Amniotic epithelial cell (primary cell): ENCODE measurements at regions not wholly inside any gene's neighbourhood (a gene's known extent, or its start where the extent isn't known, plus 50 kb on each side); places are given as distances from the start of the nearest gene placed in this dataset.
A peak's percentile ranks its signal among the peaks of the same experiment; 100 is the strongest.
"Not testable (repeated sequence)": the region's sequence is repeated elsewhere in the genome, so short reads cannot be mapped to it uniquely, and the experiment has no call there.

ENCODE experiments used
- DNase-seq: peaks from one replicate; pipeline ENCODE4 v3.0.0-alpha.2; 2010; ENCODE audit warnings: low read depth

DNA sequence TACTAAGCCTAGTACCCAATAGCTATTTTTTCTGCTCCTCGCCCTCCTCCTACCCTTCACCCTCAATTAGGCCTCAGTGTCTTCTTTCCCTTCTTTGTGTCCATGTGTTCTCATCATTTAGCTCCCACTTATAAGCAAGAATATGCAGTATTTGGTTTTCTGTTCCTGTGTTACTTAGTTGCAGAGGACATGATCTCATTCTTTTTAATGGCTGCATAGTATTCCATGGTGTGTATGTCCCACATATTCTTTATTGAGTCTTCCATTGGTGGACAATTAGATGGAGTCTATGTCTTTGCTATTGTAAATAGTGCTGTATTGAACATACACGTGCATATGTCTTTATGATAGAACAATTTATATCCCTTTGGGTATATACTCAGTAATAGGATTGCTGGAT lies 106.9 kb upstream of the NR5A2 start:
- no peak for DNase-seq

DNA sequence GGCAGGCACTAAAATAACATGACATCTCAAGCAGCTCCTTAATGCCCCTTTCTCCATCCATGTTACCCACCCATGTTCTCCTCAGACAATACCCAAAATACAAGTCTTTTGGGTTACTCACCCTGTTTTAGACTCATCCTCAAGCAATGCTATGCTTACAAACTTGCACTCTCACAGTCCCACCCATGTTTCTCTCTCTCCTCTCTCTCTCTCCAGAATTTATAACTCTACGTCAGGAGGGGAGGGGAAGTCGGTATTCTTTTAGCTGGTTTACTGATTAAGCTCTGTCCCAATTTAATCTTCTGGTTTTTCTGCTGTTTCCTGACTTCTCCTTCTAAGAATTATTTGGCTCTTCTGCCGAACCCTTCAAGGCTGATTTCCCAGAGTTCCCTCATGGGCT lies 98.0 kb upstream of the NR5A2 start:
- DNase-seq: no peak

DNA sequence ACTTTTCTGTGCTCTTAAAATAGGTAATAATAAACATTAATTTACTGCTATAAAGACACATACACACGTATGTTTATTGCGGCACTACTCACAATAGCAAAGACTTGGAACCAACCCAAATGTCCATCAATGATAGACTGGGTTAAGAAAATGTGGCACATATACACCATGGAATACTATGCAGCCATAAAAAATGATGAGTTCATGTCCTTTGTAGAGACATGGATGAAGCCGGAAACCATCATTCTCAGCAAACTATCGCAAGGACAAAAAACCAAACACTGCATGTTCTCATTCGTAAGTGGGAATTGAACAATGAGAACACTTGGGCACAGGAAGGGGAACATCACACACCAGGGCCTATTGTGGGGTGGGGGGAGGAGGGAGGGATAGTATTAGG lies 97.4 kb upstream of the NR5A2 start:
- DNase-seq: not testable (repeated sequence)

DNA sequence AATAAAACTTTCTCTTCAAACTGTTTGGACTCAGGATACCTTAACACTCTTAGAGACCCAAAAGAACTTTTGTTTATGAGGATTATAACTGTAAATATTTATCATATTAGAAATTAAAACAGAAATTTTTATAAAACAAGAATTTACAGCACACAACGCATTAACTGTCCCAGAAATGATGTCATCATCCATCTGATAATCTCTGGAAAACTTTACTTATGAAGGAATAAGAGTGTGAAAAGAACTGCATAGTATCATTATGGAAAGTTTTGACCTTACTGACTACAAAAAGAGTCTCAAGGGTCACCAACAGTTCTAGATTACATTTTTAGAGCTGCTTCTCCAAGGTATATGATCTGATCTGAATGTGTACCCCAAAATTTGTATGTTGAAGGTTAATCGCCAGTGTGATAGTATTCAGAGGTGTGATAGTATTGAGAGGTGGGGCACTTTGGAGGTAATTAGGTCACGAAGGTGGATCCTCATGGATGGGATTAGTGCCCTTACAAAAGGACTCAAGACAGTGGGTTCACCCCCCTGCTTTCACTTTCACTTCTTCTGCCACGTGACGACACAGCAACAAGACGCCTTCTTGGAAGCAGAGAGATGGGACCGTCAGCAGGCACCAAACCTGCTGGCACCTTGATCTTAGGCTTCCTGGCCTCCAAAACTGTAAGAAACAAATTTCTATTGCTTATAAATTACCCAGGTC lies 95.7 kb upstream of the NR5A2 start:
- peak; percentile 21 for DNase-seq

DNA sequence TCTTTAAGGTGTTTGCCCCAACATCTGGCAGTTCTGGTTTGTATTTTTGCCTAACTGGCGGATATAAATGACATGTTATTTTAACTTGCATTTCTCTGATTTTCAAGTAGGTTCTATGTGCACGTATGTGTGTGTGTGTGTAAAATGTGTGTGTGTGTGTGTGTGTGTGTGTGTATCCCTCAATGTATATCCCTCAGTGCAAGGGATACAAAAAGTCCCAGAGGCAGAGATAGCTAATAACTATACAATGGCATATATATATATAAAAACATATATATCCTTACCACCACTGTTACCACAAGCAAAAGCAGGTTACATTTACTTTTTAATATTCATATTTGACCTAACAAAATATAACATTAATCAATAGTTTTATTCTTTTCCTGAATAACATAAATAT lies 95.0 kb upstream of the NR5A2 start:
- no peak for DNase-seq

DNA sequence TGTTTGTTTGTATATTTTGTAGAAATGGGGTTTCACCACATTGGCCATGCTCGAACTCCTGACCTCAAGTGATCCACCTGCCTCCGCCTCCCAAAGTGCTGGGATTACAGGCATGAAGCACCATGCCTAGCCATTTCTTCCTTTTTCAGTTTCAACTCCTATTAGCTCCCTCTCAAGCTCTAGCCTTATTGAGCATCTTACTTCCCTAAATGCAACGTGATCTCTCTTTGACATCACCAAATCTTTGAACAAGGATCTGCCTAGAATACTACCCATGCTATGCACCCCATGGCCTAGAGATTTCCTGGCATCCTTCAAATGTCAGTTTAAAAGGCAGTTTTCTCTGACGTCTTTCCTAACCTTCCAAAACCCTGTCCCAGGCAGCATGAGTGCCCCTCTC lies 91.1 kb upstream of the NR5A2 start:
- no peak for DNase-seq

DNA sequence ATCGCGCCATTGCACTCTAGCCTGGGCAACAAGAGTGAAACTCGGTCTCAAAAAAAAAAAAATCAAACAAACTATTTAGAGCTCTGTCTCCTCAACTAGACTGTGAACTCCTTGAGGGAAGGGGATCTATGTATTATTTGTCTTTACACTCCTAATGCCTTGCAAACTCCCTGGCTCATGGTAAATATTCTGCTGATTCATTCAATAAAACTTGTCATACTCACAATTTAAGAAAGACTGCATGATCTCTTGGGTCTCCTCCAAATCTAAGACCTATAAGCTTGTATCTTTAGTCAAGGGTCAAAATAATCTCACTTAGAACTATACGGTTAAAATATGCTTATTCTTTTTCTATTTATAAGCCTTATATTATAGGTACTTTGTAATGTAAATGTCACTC lies 90.3 kb upstream of the NR5A2 start:
- no peak for DNase-seq

DNA sequence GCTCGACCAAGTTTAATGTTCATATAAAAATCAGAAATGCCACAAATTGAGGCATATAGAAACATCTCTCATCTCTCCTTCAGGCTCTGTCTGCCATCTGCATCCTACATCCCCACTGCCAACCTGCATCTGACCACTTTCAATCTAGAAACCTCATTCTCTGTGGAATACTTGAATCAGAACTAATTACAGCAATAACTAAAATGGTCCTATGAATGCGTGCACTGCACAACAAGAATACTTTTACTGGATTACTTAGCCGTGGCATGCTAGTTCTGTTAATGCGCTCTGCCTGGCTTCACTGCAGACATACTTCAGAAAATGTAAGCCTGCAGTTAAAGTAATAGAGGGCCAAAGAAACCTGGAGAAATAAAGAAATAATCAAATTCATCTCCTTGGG lies 89.8 kb upstream of the NR5A2 start:
- no peak for DNase-seq

DNA sequence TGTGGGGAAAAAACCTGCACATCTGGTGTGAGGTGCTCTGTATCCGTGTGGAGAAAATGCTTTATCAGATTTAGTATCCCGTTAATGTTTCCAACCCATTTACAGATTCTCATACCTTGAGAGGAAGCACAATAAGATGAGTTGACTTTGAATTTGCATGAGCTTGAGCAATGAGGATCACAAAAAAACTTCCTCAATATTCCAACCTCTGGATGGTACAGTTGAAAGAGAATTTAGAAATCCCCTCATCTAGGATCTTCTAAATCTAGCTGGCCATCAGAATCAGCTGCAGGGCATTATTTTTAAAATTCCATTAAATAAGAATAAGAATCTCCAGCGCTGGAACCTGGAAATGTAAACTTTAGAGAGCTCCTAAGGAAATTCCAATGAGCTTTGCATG lies 82.5 kb upstream of the NR5A2 start:
- no peak for DNase-seq

DNA sequence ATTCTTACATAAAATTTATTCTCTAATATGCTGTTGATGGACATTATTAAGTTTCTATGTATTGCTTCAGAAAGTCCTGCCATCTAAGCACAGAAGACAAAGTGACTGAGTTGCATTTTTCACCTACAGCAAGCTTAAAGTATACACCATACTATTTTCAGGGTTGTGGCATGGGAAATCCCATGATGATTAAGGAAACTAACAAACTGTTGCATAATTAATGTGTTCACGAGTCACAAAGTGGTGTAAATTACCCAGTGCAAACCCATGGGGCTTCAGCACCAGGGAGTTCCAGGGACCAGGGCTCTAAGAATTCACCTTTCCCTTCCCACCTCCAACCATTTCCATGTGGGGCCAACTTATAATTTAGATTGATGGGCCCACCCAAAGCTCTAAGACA lies 81.9 kb upstream of the NR5A2 start:
- DNase-seq: peak; percentile 7

DNA sequence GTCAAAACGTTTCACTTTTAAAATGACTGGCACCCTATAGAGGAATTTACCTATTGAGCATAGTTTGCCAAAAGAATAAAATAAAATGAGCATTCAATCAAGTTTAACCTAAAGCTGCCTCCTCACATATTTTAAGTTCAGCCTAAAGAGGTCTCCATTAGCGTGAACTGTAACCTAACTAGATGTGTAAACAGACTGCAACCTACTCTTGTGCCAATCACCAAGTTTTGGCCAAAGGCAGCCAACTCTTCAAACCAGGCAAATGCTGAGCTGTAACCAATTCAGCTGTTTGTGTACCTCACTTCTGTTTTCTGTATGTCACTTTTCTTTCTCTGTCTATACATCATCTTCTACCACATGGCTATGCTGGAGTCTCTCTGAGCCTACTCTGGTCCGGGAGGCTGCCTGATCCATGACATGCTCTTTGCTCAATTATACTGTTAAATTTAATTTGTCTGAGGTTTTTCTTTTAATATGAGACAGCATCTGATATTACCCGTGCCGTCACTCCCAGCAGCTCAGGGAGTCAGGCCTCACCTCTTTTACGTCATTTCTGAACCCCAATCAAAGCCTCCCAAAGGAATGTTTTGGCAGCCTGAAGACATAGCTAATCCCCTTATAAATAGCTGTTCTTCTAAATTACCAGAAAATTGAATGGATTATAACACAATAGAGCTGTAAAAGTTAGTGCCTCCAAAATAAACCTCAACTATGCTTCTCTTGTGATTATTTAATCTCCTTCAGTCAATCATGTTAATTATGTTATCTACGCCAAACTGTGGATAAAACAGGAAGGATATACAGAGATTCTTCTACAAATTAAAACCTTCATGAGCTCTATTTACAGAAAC lies 81.0 kb upstream of the NR5A2 start:
- DNase-seq: no peak

DNA sequence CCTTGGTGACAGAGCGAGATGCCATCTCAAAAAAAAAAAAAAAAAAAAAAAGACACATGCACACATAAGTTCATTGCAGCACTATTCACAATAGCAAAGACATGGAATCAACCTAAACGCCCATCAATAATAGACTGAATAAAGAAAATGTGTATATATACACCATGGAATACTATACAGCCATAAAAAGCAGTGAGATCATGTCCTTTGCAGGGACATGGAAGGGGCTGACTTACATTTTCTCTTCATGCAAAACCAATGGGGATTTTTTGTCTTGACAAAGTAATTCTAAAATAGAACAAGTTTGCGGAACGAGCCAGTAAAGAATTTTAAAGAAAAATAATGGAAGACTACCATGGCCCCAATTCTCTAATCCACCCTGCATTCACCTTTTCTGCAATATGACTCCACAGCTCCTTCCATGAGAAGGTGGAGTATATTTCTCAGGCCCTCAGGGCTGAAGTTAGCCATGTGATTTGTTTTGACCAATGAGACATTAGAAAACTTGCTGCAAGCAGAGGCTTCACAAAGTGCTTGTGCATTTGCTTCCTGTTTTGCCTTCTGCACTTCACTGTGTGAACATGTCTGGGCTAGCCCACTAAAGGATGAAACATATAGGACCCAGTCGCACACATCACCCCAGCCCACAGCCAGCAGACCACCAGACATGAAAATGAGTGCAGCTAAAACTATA lies 78.8 kb upstream of the NR5A2 start:
- peak; percentile 7 for DNase-seq

DNA sequence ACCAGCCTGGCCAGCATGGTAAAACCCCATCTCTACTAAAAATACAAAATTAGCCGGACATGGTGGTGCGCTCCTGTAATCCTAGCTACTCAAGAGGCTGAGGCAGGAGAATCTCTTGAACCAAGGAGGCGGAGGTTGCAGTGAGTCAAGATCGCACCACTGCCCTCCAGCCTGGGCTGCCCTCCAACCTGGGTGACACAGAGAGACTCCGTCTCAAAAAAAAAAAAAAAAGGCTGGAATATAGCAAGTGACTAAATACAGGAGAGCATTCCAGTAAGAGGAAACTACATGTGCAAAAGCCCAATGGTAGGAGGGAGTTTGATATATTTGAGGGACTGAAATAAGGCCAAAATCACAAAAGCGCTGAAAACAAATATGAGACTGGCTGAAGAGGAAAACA lies 76.5 kb upstream of the NR5A2 start:
- not testable (repeated sequence) for DNase-seq

DNA sequence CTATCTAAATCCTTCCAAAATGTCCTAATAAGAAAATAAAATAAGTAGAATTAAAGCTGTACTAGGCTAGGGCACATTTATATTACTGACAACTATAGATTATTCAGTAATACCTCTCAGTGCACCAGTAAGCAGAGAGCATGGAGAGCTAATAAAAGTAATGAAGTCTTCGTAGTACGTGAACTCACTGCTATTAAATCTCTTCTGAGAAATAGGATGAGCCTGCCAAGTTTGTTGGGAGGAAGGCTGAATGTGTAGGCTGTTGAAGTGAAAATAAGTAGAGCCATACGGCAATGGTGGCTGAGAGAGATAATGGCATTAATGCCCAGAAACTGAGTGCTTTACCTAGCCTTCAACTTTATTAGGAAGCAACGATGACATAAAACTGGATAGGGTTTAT lies 73.9 kb upstream of the NR5A2 start:
- DNase-seq: no peak

DNA sequence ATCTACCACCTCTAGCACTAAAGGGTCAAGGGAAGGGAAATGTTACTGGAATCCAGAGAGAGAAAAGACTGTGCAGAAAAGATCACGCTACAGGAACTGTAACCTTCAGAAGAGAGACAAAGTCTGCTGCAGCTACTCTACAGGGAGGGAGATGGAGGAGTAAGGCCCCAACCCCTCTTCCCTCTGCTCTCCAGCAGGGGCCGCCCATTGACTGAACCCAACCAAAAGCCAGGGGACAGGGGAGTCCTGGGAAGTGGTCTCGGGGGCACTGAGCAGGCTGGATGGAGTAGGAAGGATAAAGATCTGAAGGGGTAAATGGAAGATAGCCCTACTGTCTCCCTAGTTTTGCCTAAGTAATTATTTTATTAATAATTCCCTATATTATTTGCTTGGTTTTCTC lies 72.8 kb upstream of the NR5A2 start:
- DNase-seq: peak; percentile 18

DNA sequence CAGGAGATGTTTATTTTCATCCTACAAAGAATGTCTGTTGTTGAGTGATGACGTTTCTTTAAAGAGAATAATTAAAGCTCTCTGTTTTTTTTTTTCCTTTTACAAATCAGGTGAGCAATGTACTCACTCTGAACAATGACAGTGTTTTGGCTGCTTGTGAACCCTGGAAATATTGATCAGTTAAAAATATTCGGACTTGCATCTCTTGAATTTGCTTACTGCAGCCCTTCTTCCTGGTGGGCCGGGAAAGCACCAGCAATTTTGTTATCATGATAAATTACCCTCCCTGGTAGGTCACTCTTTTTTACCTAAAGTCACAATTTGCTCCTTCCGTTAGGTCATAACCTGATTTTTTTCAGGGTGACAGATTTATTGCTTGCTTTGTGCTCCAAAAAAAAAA lies 72.3 kb upstream of the NR5A2 start:
- no peak for DNase-seq

DNA sequence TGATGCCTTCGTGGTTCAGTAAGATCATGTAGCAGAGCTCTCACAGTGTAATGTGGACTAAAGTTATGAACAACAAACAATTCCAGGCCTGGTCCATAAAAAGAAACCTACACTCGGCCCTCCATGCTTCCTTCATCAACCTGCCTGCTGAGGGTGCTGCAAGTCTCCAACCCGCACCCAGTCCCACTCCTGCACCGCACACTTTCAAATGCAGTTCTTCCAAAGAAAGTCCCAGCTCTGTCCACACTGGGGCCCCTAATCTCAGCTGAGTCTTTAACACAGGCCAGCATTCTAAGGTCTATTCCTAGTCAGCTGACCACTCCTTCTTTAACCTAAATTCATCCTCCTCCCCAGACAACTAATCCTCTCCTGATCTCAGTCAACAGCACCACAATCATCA lies 71.5 kb upstream of the NR5A2 start:
- no peak for DNase-seq

DNA sequence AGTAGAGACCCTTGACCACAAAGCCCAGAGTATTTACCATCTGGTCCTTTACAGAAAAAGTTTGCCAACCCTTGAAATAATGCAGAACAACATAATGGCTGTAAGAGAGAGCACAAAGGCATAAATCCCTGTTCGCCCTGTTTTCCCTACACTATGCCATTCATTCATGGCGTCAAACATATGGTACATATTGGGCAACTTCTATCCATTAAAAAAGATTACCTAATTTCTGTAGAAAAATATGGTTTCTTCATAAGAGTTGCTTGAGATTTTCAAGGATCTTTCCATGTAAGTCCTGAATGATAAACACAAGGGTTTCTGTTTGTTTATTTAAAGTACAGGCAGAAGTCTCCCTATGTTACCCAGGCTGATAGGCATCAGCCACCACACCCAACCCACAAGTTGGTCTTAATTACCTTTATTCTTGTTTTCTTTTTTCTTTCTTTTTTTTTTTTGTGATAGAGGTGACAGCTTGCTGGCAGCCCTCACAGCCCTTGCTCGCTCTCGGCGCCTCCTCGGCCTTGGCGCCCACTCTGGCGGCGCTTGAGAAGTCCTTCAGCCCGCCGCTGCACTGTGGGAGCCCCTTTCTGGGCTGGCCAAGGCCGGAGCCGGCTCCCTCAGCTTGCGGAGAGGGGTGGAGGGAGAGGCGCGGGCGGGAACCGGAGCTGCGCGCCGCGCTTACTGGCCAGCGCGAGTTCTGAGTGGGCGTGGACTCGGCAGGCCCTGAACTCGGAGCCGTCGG lies 68.3 kb upstream of the NR5A2 start:
- no peak for DNase-seq

DNA sequence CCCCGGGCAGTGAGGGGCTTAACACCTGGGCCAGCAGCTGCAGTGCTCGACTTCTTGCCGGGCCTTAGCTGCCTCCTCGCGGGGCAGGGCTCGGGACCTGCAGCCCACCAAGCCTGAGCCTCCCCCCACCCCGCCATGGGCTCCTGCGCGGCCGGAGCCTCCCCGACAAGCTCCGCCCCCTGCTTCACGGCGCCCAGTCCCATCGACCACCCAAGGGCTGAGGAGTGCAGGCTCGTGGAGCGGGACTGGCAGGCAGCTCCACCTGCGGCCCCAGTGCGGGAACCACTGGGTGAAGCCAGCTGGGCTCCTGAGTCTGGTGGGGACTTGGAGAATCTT lies 67.8 kb upstream of the NR5A2 start:
- no peak for DNase-seq

DNA sequence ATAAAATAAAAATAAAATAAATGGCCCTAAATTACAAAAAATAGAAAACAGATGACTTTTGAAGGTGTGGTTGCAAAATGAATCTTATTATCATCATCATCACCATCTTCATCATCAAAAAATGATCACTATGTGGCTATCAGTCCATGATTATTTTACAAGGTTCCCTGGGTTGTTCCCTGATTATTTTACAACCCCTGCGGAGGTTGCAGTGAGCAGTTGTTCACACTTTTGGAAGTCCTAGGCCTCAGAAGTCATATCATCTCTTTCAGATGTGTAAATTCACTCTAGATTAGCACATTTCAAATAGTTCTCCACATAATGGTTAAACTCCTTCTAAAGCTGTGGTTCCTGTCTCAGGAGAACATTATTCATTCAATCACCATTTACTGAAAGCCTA lies 57.4 kb upstream of the NR5A2 start:
- DNase-seq: no peak

DNA sequence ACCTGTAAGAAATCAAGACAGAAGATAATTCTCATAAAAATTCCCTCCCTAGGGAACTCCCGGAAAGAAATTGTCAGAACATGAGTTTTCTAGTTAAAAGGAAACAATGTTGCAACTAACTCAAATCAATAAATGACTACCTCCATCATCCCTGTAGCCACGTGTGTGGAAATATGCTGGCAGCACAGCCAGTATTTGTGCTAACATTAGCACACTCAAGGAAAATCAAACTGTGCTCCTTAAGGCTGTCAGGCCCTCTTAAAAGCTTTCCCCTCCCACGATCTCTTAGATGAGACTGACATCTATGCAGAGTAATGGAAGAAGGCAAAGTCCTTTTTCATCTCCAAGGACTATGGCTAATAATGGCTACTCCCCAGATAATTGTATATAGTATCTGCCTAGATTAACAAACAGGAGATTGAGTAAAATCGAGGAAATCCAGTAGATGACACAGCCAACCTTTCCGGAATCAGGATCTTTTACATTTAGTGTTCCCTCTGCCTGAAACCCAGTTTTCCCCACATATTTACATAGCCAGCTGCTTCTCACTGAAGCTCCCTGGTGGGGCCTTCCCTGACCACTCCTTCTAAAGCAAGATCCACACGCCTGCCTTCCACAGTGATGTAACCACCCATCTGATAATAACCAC lies 50.9 kb upstream of the NR5A2 start:
- DNase-seq: peak; percentile 83
